ENCODE measurements at regions not wholly inside any gene's neighbourhood (a gene's known extent, or its start where the extent isn't known, plus 50 kb on each side); places are given as distances from the start of the nearest gene placed in this dataset.

DNA sequence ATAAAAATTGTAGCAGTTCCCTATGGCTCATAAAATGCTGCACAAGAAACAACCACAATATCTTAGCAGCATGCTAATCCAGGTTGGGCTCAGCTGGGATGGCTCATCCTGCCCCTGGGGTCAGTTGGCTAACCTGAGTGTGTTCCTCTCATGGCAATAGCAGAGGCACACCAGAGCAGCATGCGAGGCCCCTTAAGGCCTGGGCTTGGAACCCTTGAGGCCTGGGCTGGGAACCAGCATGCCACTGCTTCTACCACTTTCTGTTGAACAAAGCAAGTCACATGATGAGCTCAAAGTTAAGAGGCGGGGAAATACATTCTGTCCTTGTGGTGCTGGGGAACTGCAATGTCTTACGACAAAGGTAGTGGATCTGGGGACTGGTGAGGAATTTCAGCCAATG lies 154.4 kb upstream of the FOXF1 start:
- DNase-seq (ENCODE audit: insufficient read length, low spot score, missing footprints) = no peak
- Histone ChIP-seq H3K9me3 (ENCODE audit: low read depth, low read length) (peaks cover 6% of the 10 kb centered on the region), H3K4me1 (ENCODE audit: insufficient read depth, low read length) (no peaks in the 10 kb centered on the region), H3K36me3 (ENCODE audit: insufficient read depth, low read length) (no peaks in the 10 kb centered on the region), H4K20me1 (ENCODE audit: insufficient read depth, low read length) (no peaks in the 10 kb centered on the region), H3K79me2 (ENCODE audit: insufficient read depth, low read length) (no peaks in the 10 kb centered on the region), H3K27ac (ENCODE audit: low read depth, low read length) (no peak overlapping the region), H2AFZ (ENCODE audit: low read length) (no peak overlapping the region), H3K4me3 (ENCODE audit: insufficient read depth, low read length) (no peak overlapping the region), H3K27me3 (ENCODE audit: insufficient read depth, low read length) (peaks cover 38% of the 10 kb centered on the region), H3K4me2 (ENCODE audit: insufficient read depth, low read length) (no peak overlapping the region)
- no peak for TF ChIP-seq CTCF (IDR thresholded peaks at IDR 0.05; ENCODE audit: extremely low read depth, low read depth, low read length)

GRCh38 chr16:86356804-86357203 lies 153.5 kb upstream of the FOXF1 start:
- H3K36me3 ChIP-seq (ENCODE audit: insufficient read depth, low read length) = no peaks in the 10 kb centered on the region
- no peaks in the 10 kb centered on the region for H3K4me1 ChIP-seq (ENCODE audit: insufficient read depth, low read length)
- no peaks in the 10 kb centered on the region for H4K20me1 ChIP-seq (ENCODE audit: insufficient read depth, low read length)
- peaks cover 6% of the 10 kb centered on the region for H3K9me3 ChIP-seq (ENCODE audit: low read depth, low read length)
- TF ChIP-seq CTCF (IDR thresholded peaks at IDR 0.05; ENCODE audit: extremely low read depth, low read depth, low read length) = no peak
- H3K27ac ChIP-seq (ENCODE audit: low read depth, low read length) = no peak overlapping the region
- peaks cover 34% of the 10 kb centered on the region for H3K27me3 ChIP-seq (ENCODE audit: insufficient read depth, low read length)
- no peak overlapping the region for H3K4me3 ChIP-seq (ENCODE audit: insufficient read depth, low read length)
- no peak overlapping the region for H3K4me2 ChIP-seq (ENCODE audit: insufficient read depth, low read length)
- no peaks in the 10 kb centered on the region for H3K79me2 ChIP-seq (ENCODE audit: insufficient read depth, low read length)
- H2AFZ ChIP-seq (ENCODE audit: low read length) = no peak overlapping the region
- DNase-seq (ENCODE audit: insufficient read length, low spot score, missing footprints) = no peak

DNA sequence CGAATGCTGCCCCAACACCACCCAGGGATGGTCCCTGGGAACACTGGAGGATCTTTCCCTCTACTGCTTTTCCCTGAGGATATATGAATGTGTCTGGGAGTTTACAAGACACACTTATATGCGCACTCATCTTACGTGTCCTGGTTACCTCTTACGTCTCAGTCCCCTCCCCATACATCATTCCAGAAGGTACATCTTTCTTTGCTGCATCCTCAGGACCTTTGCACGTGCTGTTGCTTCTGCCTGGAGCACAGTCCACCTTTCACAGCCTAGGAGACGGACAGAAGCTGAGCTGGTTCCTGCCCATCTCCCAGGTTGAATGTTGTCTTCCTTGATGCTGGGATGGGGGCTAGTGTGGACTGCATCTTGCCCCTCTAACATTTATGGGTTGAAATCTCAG lies 153.0 kb upstream of the FOXF1 start:
- H3K4me1 ChIP-seq (ENCODE audit: insufficient read depth, low read length) = no peaks in the 10 kb centered on the region
- H3K36me3 ChIP-seq (ENCODE audit: insufficient read depth, low read length) = no peaks in the 10 kb centered on the region
- no peak overlapping the region for H3K4me3 ChIP-seq (ENCODE audit: insufficient read depth, low read length)
- no peaks in the 10 kb centered on the region for H4K20me1 ChIP-seq (ENCODE audit: insufficient read depth, low read length)
- no peak overlapping the region for H2AFZ ChIP-seq (ENCODE audit: low read length)
- no peak overlapping the region for H3K4me2 ChIP-seq (ENCODE audit: insufficient read depth, low read length)
- no peak overlapping the region for H3K27ac ChIP-seq (ENCODE audit: low read depth, low read length)
- no peak for TF ChIP-seq CTCF (IDR thresholded peaks at IDR 0.05; ENCODE audit: extremely low read depth, low read depth, low read length)
- H3K9me3 ChIP-seq (ENCODE audit: low read depth, low read length) = peaks cover 6% of the 10 kb centered on the region
- peaks cover 30% of the 10 kb centered on the region for H3K27me3 ChIP-seq (ENCODE audit: insufficient read depth, low read length)
- no peaks in the 10 kb centered on the region for H3K79me2 ChIP-seq (ENCODE audit: insufficient read depth, low read length)
- DNase-seq (ENCODE audit: insufficient read length, low spot score, missing footprints) = no peak

DNA sequence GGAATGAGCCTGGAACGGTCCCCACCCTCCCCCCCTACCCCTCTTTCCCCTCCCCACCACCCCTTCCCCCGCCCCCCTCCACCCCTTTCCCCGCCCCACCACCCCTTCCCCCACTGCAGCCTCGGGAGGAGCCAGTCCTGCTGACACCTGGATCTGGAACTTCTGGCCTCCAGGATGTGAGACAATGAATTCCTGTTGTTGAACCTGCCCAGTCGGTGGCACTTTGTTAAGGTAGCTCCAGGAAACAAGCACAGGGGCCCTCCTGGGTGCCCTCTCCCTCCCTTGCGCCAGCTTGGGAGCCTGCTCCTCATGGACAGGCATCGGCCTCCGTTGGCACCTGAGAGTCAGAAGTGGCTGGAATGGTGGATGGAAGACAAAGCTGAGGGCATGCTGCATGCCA lies 152.4 kb upstream of the FOXF1 start:
- Histone ChIP-seq H3K4me3 (ENCODE audit: insufficient read depth, low read length) (no peak overlapping the region), H3K9me3 (ENCODE audit: low read depth, low read length) (peaks cover 6% of the 10 kb centered on the region), H3K4me2 (ENCODE audit: insufficient read depth, low read length) (no peak overlapping the region), H3K27ac (ENCODE audit: low read depth, low read length) (no peak overlapping the region), H4K20me1 (ENCODE audit: insufficient read depth, low read length) (no peaks in the 10 kb centered on the region), H2AFZ (ENCODE audit: low read length) (no peak overlapping the region), H3K4me1 (ENCODE audit: insufficient read depth, low read length) (peaks cover 5% of the 10 kb centered on the region), H3K27me3 (ENCODE audit: insufficient read depth, low read length) (peaks cover 30% of the 10 kb centered on the region), H3K36me3 (ENCODE audit: insufficient read depth, low read length) (no peaks in the 10 kb centered on the region), H3K79me2 (ENCODE audit: insufficient read depth, low read length) (no peaks in the 10 kb centered on the region)
- DNase-seq (ENCODE audit: insufficient read length, low spot score, missing footprints) = no peak
- no peak for TF ChIP-seq CTCF (IDR thresholded peaks at IDR 0.05; ENCODE audit: extremely low read depth, low read depth, low read length)
